ENCODE measurements at regions not wholly inside any gene's neighbourhood (a gene's known extent, or its start where the extent isn't known, plus 50 kb on each side); places are given as distances from the start of the nearest gene placed in this dataset.

- Mint-ChIP-seq H3K4me3 (no peak overlapping the region), H3K27me3 (no peaks in the 10 kb centered on the region), H3K36me3 (ENCODE audit: low read depth) (no peaks in the 10 kb centered on the region), H3K27ac (no peak overlapping the region), H3K9me3 (peaks cover 7% of the 10 kb centered on the region), H3K4me1 (no peaks in the 10 kb centered on the region)
- DNase-seq = no peak
- ChIA-PET POLR2A (no interaction called here), CTCF (no interaction called here)
Observed at GRCh38 chr5:86030753-86031152, 587.0 kb upstream of the COX7C start.

GRCh38 chr5:86038566-86038965 lies 579.2 kb upstream of the COX7C start:
- no peaks in the 10 kb centered on the region for H3K36me3 Mint-ChIP-seq (ENCODE audit: low read depth)
- POLR2A ChIA-PET = no interaction called here
- H3K27ac Mint-ChIP-seq = no peak overlapping the region
- no peak overlapping the region for H3K4me3 Mint-ChIP-seq
- H3K4me1 Mint-ChIP-seq = no peaks in the 10 kb centered on the region
- peaks cover 9% of the 10 kb centered on the region for H3K9me3 Mint-ChIP-seq
- CTCF ChIA-PET = no interaction called here
- DNase-seq = no peak
- H3K27me3 Mint-ChIP-seq = no peaks in the 10 kb centered on the region

- ChIA-PET CTCF (no interaction called here), POLR2A (no interaction called here)
- DNase-seq = no peak
- no peaks in the 10 kb centered on the region for H3K36me3 Mint-ChIP-seq (ENCODE audit: low read depth)
- H3K4me1 Mint-ChIP-seq = no peaks in the 10 kb centered on the region
- no peak overlapping the region for H3K27ac Mint-ChIP-seq
- H3K4me3 Mint-ChIP-seq = no peak overlapping the region
- H3K9me3 Mint-ChIP-seq = peaks cover 4% of the 10 kb centered on the region
- H3K27me3 Mint-ChIP-seq = no peaks in the 10 kb centered on the region
Observed at GRCh38 chr5:86039351-86039750, 578.4 kb upstream of the COX7C start.

GRCh38 chr5:86070719-86071118 lies 547.0 kb upstream of the COX7C start:
- Mint-ChIP-seq H3K9me3 (no peaks in the 10 kb centered on the region), H3K27me3 (no peaks in the 10 kb centered on the region), H3K4me1 (no peaks in the 10 kb centered on the region), H3K27ac (no peak overlapping the region), H3K36me3 (ENCODE audit: low read depth) (no peaks in the 10 kb centered on the region), H3K4me3 (no peak overlapping the region)
- DNase-seq = no peak
- CTCF ChIA-PET = no interaction called here
- POLR2A ChIA-PET = no interaction called here

- Mint-ChIP-seq H3K27me3 (no peaks in the 10 kb centered on the region), H3K4me3 (no peak overlapping the region), H3K9me3 (no peaks in the 10 kb centered on the region)
Observed at GRCh38 chr5:86074297-86074696, 543.4 kb upstream of the COX7C start.

GRCh38 chr5:86075139-86075538 lies 542.6 kb upstream of the COX7C start:
- Mint-ChIP-seq H3K9me3 (peaks cover 3% of the 10 kb centered on the region), H3K4me1 (no peaks in the 10 kb centered on the region), H3K4me3 (no peak overlapping the region), H3K27ac (no peak overlapping the region), H3K36me3 (ENCODE audit: low read depth) (no peaks in the 10 kb centered on the region), H3K27me3 (no peaks in the 10 kb centered on the region)
- CTCF ChIA-PET = no interaction called here
- POLR2A ChIA-PET = no interaction called here
- DNase-seq = no peak

More at GRCh38 chr5:86074297-86074696, 543.4 kb upstream of the COX7C start:
- Mint-ChIP-seq H3K27ac (no peak overlapping the region), H3K4me1 (no peaks in the 10 kb centered on the region), H3K36me3 (ENCODE audit: low read depth) (no peaks in the 10 kb centered on the region)
- DNase-seq = no peak
- CTCF ChIA-PET = no interaction called here
- POLR2A ChIA-PET = no interaction called here

- ChIA-PET CTCF (no interaction called here), POLR2A (no interaction called here)
- no peaks in the 10 kb centered on the region for H3K9me3 Mint-ChIP-seq
- no peak overlapping the region for H3K4me3 Mint-ChIP-seq
- no peaks in the 10 kb centered on the region for H3K27me3 Mint-ChIP-seq
- DNase-seq = no peak
- no peak overlapping the region for H3K27ac Mint-ChIP-seq
- no peaks in the 10 kb centered on the region for H3K4me1 Mint-ChIP-seq
- H3K36me3 Mint-ChIP-seq (ENCODE audit: low read depth) = no peaks in the 10 kb centered on the region
Observed at GRCh38 chr5:86095092-86095491, 522.6 kb upstream of the COX7C start.

- no peaks in the 10 kb centered on the region for H3K4me1 Mint-ChIP-seq
- peaks cover 2% of the 10 kb centered on the region for H3K9me3 Mint-ChIP-seq
- no peaks in the 10 kb centered on the region for H3K27me3 Mint-ChIP-seq
- H3K4me3 Mint-ChIP-seq = no peak overlapping the region
- no peak for DNase-seq
- no peak overlapping the region for H3K27ac Mint-ChIP-seq
- ChIA-PET CTCF (no interaction called here), POLR2A (no interaction called here)
- H3K36me3 Mint-ChIP-seq (ENCODE audit: low read depth) = no peaks in the 10 kb centered on the region
Observed at GRCh38 chr5:86101966-86102365, 515.8 kb upstream of the COX7C start.

GRCh38 chr5:86108825-86109224 lies 508.9 kb upstream of the COX7C start:
- ChIA-PET POLR2A (no interaction called here), CTCF (no interaction called here)
- H3K36me3 Mint-ChIP-seq (ENCODE audit: low read depth) = no peaks in the 10 kb centered on the region
- no peak for DNase-seq
- H3K27me3 Mint-ChIP-seq = no peaks in the 10 kb centered on the region
- peaks cover 6% of the 10 kb centered on the region for H3K9me3 Mint-ChIP-seq
- no peak overlapping the region for H3K27ac Mint-ChIP-seq
- H3K4me3 Mint-ChIP-seq = no peak overlapping the region
- no peaks in the 10 kb centered on the region for H3K4me1 Mint-ChIP-seq

GRCh38 chr5:86112249-86112648 lies 505.5 kb upstream of the COX7C start:
- Mint-ChIP-seq H3K36me3 (ENCODE audit: low read depth) (no peaks in the 10 kb centered on the region), H3K4me1 (no peaks in the 10 kb centered on the region), H3K27me3 (no peaks in the 10 kb centered on the region), H3K4me3 (no peak overlapping the region), H3K9me3 (peaks cover 6% of the 10 kb centered on the region), H3K27ac (no peak overlapping the region)
- ChIA-PET POLR2A (no interaction called here), CTCF (no interaction called here)
- no peak for DNase-seq

- no peak for DNase-seq
- no peak overlapping the region for H3K4me3 Mint-ChIP-seq
- CTCF ChIA-PET = no interaction called here
- no peaks in the 10 kb centered on the region for H3K27me3 Mint-ChIP-seq
- no peaks in the 10 kb centered on the region for H3K36me3 Mint-ChIP-seq (ENCODE audit: low read depth)
- H3K27ac Mint-ChIP-seq = no peak overlapping the region
- no peaks in the 10 kb centered on the region for H3K4me1 Mint-ChIP-seq
- POLR2A ChIA-PET = interaction anchor here (1.0 kb wide), 1 partner anchor 19 kb away, joined by 3 read pairs; no protein-coding TSS in a partner anchor
- H3K9me3 Mint-ChIP-seq = peaks cover 3% of the 10 kb centered on the region
Observed at GRCh38 chr5:86115164-86115563, 502.6 kb upstream of the COX7C start.

GRCh38 chr5:86118542-86118941 lies 499.2 kb upstream of the COX7C start:
- ChIA-PET POLR2A (no interaction called here), CTCF (no interaction called here)
- Mint-ChIP-seq H3K4me3 (no peak overlapping the region), H3K27me3 (no peaks in the 10 kb centered on the region), H3K9me3 (peaks cover 3% of the 10 kb centered on the region), H3K4me1 (no peaks in the 10 kb centered on the region), H3K36me3 (ENCODE audit: low read depth) (no peaks in the 10 kb centered on the region), H3K27ac (no peak overlapping the region)
- no peak for DNase-seq

GRCh38 chr5:86124333-86124732 lies 493.4 kb upstream of the COX7C start:
- Mint-ChIP-seq H3K36me3 (ENCODE audit: low read depth) (no peaks in the 10 kb centered on the region), H3K4me3 (no peak overlapping the region), H3K9me3 (no peaks in the 10 kb centered on the region), H3K27me3 (no peaks in the 10 kb centered on the region), H3K4me1 (no peaks in the 10 kb centered on the region), H3K27ac (no peak overlapping the region)
- ChIA-PET CTCF (no interaction called here), POLR2A (no interaction called here)
- DNase-seq = no peak

GRCh38 chr5:86125731-86126601 lies 491.8 kb upstream of the COX7C start:
- Mint-ChIP-seq H3K27ac (no peak overlapping the region), H3K4me1 (no peaks in the 10 kb centered on the region), H3K36me3 (ENCODE audit: low read depth) (no peaks in the 10 kb centered on the region), H3K4me3 (no peak overlapping the region), H3K9me3 (no peaks in the 10 kb centered on the region), H3K27me3 (no peaks in the 10 kb centered on the region)
- CTCF ChIA-PET = no interaction called here
- no peak for DNase-seq
- POLR2A ChIA-PET = no interaction called here

Measured in activated CD4-positive, alpha-beta memory T cell treated with anti-CD3 and anti-CD28 coated beads, Interleukin-2, amount 10 ng/mL, durations not matched to agents 7 days and 5 days (primary cell).